BE2C (cell line): ENCODE measurements at regions not wholly inside any gene's neighbourhood (a gene's known extent, or its start where the extent isn't known, plus 50 kb on each side); places are given as distances from the start of the nearest gene placed in this dataset.

ENCODE experiments used
- DNase-seq: peaks from one replicate; pipeline ENCODE4 v3.0.0-alpha.2; 2020
- H3K27me3 ChIP-seq: fragments of 250-450 bp; sonication (Bioruptor Pico); 2 replicates; pipeline ENCODE4 v1.5.1; 2020; ENCODE audit warnings: mild to moderate bottlenecking
- H3K36me3 ChIP-seq: fragments of 250-450 bp; sonication (Bioruptor Pico); 2 replicates; pipeline ENCODE4 v1.5.1; 2020; ENCODE audit warnings: mild to moderate bottlenecking
- H3K4me1 ChIP-seq: fragments of 250-450 bp; sonication (Bioruptor Pico); 2 replicates; pipeline ENCODE4 v1.5.1; 2020
- H3K4me3 ChIP-seq: 2 replicates; pipeline ENCODE4 v1.5.1; 2011; ENCODE audit warnings: low read depth, low read length
- H3K9me3 ChIP-seq: fragments of 250-450 bp; sonication (Bioruptor Pico); 2 replicates; pipeline ENCODE4 v1.5.1; 2020
- TF ChIP-seq, protein P1 (sequence below): IDR thresholded peaks from 2 replicates; pipeline ENCODE4 v1.5.1; 2012; ENCODE audit warnings: mild to moderate bottlenecking, low read depth, low read length

DNA sequence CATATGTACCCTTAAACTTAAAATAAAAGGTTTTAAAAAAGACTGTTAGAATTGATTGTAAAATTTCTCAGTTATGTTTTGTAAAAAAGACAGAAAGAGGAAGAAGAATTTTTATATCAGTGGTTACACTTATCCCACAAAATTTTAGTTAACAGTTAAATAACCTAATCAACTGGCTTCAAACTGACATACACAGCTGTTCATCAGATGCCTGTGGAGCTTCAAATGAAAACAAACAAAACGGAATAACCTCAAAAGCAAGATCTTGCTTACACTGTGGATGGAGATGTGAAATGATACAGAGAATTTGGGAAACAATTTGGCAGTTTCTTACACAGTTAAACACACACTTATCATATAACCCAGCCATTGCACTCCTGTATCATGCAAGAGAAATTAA is 521.0 kb downstream of the ETS1 start:
- DNase-seq = no peak
- TF ChIP-seq, protein P1, sequence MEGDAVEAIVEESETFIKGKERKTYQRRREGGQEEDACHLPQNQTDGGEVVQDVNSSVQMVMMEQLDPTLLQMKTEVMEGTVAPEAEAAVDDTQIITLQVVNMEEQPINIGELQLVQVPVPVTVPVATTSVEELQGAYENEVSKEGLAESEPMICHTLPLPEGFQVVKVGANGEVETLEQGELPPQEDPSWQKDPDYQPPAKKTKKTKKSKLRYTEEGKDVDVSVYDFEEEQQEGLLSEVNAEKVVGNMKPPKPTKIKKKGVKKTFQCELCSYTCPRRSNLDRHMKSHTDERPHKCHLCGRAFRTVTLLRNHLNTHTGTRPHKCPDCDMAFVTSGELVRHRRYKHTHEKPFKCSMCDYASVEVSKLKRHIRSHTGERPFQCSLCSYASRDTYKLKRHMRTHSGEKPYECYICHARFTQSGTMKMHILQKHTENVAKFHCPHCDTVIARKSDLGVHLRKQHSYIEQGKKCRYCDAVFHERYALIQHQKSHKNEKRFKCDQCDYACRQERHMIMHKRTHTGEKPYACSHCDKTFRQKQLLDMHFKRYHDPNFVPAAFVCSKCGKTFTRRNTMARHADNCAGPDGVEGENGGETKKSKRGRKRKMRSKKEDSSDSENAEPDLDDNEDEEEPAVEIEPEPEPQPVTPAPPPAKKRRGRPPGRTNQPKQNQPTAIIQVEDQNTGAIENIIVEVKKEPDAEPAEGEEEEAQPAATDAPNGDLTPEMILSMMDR = no peak
- H3K36me3 ChIP-seq = no peaks in the 10 kb centered on the region
- no peak overlapping the region for H3K4me3 ChIP-seq
- no peaks in the 10 kb centered on the region for H3K9me3 ChIP-seq
- H3K4me1 ChIP-seq = no peaks in the 10 kb centered on the region
- H3K27me3 ChIP-seq = no peaks in the 10 kb centered on the region

DNA sequence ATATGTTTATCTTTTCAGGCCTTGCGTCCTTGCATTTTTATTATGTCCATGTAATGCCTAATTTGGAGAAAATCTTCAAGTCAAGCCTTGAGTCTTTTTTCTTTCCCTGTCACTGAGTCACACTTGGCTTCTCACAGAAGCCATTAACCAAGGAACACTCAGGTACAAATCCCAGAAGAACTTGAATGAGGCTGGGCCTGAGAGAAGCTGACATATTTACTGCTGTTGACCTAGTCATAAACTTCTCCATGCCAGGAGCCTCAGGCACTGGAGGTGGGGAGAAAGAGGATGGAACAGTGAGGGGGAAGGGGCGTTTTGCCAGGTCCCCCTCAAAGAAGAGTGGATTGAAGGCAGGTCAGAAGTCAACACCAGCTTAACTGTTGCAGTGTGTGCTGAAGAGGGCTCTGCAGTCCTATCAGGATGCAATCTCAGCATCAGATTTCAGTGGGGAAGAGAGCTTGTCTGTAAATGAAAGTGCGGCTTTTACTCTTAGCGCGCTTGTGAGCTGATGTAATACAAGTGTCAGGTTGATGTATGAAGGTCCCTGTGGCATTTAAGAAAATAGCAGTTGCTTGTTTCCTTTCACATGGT is 526.0 kb downstream of the ETS1 start:
- H3K4me3 ChIP-seq = no peak overlapping the region
- no peak for DNase-seq
- H3K27me3 ChIP-seq = no peaks in the 10 kb centered on the region
- H3K36me3 ChIP-seq = no peaks in the 10 kb centered on the region
- TF ChIP-seq, protein P1 = no peak
- no peaks in the 10 kb centered on the region for H3K9me3 ChIP-seq
- no peaks in the 10 kb centered on the region for H3K4me1 ChIP-seq

DNA sequence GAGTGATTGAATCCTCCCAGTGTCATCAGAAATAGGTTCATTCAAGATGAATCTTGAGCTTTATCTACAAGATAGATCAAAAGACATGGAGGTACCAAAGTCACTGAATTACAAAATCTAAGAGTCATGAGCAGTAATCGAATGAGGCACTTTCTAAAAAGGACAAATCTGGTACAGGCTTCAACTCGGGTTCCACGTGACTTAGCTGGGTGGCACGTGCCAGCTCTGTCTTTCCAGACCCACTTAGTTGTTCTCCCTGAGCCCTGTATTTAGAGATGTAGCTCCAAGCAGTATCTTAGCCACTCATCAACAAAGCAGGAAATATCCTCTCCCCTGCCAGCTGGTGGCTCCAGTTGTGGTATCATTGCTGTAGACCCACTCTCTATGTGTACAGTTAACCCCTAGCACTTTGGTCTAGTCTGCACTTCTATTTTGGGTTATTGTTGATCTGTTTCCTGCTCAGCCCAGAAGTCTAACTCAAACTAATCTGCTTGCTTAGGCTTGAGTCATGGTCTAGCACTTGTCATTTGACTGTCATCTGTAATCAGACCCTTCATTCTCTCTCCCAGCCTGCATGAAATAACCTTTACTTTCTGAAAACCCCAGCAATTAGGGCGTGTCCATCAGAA is 528.7 kb downstream of the ETS1 start:
- Histone ChIP-seq H3K4me1 (no peaks in the 10 kb centered on the region), H3K4me3 (no peak overlapping the region), H3K27me3 (no peaks in the 10 kb centered on the region), H3K9me3 (no peaks in the 10 kb centered on the region), H3K36me3 (no peaks in the 10 kb centered on the region)
- TF ChIP-seq, protein P1 = no peak
- no peak for DNase-seq

DNA sequence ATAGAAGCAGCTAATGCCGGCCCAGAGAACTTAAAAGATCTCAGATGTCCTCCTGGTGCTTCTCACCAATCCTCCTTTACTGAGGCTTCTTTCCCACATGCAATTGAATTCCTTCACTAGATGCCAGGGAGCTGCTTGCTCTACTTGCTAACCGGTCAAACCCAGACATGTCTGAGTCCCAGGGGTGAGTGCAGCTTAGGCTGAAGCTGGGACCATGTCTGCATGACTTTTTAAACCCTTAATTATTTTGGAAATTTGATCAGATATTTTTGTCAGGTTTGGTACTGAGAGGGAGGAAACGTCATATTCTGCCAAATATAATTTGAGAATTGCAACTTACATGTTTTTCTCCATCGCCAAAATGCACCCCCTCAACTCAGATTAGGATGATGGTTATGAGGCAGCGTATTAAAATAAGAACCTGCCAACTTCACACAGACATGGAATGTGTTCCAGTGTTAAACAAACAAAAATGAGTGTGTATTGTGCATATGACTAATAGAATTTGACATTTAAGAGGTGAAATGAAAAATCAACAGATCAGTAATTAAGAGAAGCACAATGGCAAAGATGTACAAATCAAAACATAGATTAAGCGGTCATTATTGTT is 529.5 kb downstream of the ETS1 start:
- TF ChIP-seq, protein P1 = no peak
- Histone ChIP-seq H3K36me3 (no peaks in the 10 kb centered on the region), H3K9me3 (no peaks in the 10 kb centered on the region), H3K4me3 (no peak overlapping the region), H3K27me3 (no peaks in the 10 kb centered on the region), H3K4me1 (no peaks in the 10 kb centered on the region)
- no peak for DNase-seq

DNA sequence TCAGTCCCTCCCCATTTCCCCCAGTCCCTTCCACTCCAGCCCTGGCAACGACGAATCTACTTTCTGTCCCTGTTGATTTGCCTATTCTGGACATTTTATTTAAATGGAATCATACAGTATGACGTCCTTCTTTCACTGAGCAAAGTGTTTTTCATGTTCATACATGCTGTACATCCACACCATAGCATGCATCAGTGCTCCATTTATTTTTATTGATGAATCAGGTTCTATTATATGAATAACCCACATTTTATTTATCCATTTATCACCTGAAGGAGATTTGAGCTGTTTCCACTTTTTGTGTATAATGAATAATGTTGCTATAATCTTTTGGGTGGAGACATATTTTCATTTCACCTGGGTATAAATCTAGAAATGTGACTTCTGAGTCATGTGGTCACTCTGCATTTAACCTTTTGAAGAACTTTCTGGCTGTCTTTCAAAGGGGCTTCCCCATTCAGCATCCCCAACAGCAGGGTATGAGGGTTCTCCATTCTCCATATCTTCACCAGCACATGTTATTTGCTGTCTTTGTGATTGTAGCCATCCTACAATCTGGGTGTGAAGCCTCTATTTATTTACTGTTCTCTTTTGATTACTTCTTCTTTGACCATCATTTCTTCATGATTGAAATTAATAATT is 531.7 kb downstream of the ETS1 start:
- no peak overlapping the region for H3K4me3 ChIP-seq
- no peaks in the 10 kb centered on the region for H3K4me1 ChIP-seq
- H3K36me3 ChIP-seq = no peaks in the 10 kb centered on the region
- no peaks in the 10 kb centered on the region for H3K9me3 ChIP-seq
- H3K27me3 ChIP-seq = no peaks in the 10 kb centered on the region
- DNase-seq = no peak
- TF ChIP-seq, protein P1 = no peak
